RCC 7860 (cell line): ENCODE measurements at regions not wholly inside any gene's neighbourhood (a gene's known extent, or its start where the extent isn't known, plus 50 kb on each side); places are given as distances from the start of the nearest gene placed in this dataset.
"Not testable (repeated sequence)": the region's sequence is repeated elsewhere in the genome, so short reads cannot be mapped to it uniquely, and the experiment has no call there.

ENCODE experiments used
- DNase-seq: peaks from one replicate; pipeline ENCODE4 v3.0.0-alpha.2; 2015; ENCODE audit warnings: low spot score
- FAIRE-seq: peaks from 2 replicates; lab custom pipeline; 2012; peaks lifted over from hg19 to GRCh38; lab: Jason Lieb, UNC

DNA sequence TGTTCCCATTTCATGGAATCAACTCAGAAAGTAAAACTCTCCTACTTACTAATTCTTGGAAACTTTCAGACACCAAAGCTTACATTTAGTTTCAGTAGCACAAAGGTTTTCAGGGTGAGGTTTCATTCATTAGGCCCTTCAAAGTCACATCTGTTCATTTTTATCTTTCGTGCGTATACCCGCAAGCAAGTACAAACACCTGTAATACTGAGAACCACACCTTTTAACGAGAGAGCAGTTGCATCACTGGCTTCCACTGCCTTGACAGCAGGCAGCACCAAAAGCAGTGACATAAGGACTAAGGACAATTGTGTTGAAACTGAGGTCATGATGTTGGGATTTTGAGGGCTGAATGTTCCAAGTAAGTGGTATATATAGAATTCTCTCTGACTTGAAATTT is 60.5 kb downstream of the GOLGA6L22 start:
- not testable (repeated sequence) for DNase-seq, FAIRE-seq

DNA sequence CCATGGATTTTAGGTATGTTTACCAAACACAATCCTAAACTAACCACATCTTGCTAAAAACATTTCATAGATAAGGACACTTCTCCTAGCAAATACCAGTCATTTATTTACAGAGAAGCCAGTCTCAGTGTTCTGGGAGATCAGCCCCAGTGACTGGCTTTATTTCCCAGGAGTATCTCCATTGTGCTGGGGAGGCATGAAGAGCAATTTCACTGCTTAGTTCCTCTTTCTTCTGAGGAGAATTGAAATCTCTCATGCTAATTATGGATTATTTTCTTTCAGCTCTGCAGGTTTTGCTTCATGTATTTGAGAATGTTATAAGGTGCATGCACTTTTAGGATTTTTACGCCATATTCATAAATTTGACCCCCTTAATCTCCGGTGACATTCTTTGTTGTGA is 67.8 kb downstream of the GOLGA6L22 start:
- FAIRE-seq, DNase-seq: not testable (repeated sequence)

DNA sequence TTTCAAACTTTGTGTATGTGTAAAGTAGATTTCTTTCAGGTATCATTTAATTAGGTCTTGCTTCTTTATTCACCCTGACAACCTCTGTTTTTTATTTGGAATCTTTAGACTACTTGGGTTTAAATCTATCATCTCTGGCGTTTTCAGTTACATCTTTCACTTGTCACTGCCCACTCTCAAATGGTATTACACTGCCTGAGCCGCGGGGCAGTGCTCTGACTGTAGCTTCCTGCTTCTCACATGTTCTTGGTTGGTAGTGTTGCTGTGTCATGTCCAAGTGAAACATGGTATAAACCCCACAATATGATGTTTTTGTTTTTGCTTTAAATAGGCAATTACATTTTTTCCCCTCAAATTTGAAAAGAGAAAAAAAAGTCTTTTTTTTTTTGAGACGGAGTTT is 68.3 kb downstream of the GOLGA6L22 start:
- FAIRE-seq, DNase-seq: not testable (repeated sequence)

DNA sequence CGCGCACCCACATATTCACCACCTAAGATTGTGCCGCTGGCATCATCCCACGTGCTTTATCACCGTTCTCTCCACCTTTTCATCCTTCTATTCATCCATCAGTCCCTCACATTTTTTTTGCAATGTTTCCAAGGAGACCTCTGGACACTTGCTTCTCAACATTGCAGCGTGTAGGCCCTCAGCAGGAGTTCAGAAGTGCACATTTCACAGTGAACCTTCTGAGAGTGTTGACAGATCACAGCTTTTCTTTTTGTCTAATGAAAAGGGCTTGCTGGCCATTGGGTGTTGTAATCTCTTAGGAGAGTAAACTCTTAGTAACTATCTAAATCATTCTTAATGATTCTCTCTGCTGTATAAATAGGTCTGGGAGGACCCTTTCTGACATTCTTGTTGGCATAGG is 70.5 kb downstream of the GOLGA6L22 start:
- not testable (repeated sequence) for DNase-seq, FAIRE-seq

DNA sequence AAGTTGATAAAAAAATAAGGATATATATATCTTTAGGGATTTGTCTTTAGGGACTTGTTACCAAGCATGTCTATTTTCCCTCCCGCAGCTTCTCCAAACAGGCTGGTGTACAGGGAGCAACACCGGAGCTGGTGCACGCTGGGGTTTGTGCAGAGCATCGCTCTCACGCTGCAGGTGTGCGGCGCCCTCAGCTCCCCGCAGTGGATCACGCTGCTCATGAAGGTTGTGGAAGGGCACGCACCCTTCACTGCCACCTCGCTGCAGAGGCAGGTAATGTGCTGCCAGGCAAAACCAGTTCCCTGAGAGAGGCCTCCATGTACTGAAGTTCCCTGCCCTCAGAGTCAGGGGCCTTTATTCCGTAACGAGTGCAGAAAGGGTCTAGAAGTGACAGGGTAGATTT is 101.0 kb downstream of the GOLGA6L22 start:
- FAIRE-seq: not testable (repeated sequence)

DNA sequence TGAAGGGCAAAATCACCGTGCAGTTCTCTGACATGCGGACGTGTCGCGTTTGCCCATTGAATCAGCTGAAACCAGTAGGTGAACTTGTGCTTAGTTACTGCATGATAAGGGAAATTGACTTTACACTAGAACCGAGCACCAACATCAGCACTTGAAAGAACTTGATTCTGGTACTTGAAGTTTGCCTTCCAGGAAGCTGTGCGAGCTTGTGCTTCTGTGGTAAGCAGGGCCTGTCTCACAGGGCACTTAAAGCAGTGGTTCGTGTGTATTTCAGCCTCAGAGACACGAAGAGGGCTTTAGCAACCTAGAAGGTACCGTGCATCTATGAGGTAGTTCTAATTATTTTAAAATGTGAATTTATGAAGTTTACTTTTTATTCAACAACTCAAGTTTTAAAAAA is 103.0 kb downstream of the GOLGA6L22 start:
- FAIRE-seq, DNase-seq: not testable (repeated sequence)

More for the DNA sequence above, 101.0 kb downstream of the GOLGA6L22 start:
- not testable (repeated sequence) for DNase-seq

DNA sequence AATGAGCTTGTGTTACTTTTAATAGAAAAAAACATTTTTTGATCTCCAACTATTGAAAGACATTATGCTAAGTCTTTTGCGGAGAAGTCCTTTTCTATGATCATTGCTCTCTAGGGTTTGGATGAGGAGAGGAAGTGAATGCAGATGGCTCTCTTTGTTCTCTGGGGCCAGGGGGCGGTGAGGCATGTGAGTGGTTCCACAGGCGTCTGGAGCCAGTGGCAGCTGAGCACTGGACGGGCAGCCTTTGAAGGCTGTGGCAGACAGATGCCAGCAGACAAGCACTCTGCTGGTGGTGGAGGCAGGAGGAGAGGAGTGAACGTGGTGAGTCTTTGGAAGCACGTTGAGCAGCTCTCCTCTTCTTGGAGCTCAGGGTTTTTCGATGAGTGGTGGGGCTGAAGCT is 107.8 kb downstream of the GOLGA6L22 start:
- not testable (repeated sequence) for DNase-seq, FAIRE-seq

DNA sequence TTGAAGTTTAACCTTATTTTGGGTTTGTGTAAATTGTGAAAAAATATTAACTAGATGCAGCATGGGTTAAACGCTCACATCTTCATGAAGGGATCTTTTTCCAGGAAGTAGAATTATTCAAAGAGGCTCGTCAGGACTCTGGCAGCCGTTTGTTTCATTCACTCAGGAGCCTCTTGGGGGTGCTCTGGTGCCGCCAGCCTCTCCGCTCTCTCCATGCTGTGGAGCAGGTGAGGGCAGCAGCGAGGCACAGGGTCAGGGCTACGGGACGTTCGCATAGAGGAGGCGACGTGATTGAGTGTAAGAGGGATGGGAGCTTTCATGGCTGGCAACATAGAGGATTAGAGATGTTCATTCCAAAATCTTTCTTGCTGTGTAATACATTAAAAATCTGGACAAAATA is 110.8 kb downstream of the GOLGA6L22 start:
- DNase-seq, FAIRE-seq: not testable (repeated sequence)

DNA sequence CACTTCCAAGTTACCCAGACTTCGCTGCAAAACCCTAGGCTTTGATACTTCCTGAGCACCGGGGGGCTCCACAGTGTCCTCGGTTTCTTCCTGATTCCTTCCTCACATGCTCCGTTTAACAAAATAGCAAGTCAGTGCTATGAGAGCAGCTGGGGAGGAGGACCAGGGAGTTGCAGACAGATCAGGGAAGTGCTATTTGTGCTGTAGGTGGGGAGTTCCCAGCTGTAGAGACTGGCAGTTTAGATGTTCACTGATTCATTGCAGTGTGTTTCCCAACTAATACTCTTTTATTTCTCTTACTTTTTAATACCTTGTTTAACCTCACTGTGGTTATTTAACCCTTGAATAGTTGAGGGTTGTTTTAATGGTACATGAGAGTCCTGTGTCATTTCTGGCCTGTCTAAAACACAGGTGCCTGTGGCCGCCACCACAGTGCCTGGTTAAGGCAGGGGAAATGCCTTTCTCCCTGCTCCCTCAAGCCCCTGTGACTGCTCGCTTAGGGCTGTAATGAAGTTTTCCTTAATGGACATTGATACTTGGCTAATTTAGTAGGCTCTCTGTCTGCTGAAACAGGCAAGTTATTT is 113.5 kb downstream of the GOLGA6L22 start:
- not testable (repeated sequence) for FAIRE-seq, DNase-seq

DNA sequence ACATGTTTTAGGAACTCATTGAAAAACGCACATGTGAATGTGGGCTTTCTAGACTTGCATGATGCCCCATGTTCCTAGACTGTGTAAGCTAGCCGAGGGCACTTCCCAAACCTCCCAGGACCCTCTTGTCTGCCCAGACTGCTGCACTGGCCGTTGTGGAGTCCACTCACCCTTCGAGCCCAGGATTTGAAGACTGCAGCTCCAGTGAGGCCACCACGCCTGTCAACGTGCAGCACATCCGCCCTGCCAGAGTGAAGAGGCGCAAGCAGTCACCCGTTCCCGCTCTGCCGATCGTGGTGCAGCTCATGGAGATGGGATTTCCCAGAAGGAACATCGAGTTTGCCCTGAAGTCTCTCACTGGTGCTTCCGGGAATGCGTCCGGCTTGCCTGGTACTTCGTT is 114.1 kb downstream of the GOLGA6L22 start:
- FAIRE-seq, DNase-seq: not testable (repeated sequence)

DNA sequence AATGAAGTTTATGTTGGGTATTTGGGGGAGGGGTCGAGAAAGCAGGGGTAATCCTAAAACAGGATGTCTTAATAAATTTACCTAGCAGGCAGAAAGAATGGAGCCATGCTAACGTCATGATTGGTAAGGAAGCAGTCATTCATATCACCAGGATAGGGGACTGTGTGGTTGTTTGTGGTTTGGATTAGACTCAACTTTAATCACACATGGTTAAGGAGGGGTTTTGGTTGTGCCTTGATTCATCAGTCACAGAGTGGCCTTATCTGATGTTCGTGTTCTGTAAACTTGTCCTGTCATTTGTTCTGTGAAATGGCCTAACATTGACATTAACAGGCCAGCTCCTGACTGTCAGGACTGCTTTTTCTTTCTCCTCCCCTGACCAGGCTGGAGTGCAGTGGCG is 119.1 kb downstream of the GOLGA6L22 start:
- DNase-seq, FAIRE-seq: not testable (repeated sequence)

DNA sequence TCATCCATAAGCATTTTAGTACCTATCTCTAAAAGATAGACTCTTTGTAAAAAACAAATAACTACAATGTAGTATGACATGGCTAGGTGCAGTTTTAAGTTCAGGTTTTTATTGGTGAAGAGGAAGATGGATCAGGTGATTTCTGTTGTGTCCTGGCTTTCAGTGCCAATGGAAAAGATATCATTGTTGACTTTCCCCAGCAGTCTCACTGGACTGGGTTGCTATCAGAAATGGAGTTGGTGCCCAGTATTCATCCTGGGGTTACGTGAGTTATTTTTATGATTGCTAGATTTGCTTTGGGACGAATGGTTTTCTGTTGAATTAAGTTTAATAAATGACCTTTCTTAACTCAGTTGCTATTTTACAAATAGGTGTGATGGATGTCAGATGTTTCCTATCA is 120.5 kb downstream of the GOLGA6L22 start:
- DNase-seq, FAIRE-seq: not testable (repeated sequence)

DNA sequence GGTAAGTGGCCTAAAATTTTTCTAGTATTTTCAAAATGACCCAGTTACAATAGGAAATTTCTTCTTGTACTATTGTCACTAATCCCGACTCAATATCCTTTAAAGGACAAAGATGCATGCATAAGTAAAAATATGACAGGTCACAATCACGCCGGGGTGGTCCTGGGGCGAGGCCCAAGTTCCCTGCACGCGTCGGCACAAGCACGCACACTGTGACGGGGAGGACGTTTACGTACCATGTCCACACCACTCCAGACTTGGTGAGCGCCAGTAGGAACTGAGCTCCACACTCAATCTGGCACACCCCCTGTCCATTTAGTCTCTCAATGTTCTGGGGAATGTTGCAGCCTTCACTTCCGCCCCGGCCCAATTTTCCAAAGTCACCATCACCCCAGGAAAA is 128.7 kb downstream of the GOLGA6L22 start:
- not testable (repeated sequence) for FAIRE-seq

DNA sequence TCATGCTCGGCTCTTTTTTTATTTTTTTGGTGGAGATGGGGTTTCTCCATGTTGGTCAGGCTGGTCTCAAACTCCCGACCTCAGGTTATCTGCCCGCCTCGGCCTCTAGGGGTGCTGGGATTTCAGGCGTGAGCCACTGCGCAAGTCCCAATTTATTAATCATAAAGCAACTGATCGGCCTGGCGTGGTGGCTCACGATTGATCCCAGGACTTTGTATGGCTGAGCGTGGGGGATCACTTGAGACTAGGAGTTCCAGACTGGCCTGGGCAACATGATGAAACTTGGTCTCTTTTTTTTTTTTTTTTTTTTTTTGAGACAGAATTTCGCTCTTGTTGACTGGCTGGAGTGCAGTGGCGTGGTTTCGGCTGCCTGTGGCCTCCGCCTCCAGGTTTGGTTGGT is 139.8 kb downstream of the GOLGA6L22 start:
- FAIRE-seq, DNase-seq: not testable (repeated sequence)

More for the DNA sequence above, 128.7 kb downstream of the GOLGA6L22 start:
- DNase-seq: not testable (repeated sequence)

DNA sequence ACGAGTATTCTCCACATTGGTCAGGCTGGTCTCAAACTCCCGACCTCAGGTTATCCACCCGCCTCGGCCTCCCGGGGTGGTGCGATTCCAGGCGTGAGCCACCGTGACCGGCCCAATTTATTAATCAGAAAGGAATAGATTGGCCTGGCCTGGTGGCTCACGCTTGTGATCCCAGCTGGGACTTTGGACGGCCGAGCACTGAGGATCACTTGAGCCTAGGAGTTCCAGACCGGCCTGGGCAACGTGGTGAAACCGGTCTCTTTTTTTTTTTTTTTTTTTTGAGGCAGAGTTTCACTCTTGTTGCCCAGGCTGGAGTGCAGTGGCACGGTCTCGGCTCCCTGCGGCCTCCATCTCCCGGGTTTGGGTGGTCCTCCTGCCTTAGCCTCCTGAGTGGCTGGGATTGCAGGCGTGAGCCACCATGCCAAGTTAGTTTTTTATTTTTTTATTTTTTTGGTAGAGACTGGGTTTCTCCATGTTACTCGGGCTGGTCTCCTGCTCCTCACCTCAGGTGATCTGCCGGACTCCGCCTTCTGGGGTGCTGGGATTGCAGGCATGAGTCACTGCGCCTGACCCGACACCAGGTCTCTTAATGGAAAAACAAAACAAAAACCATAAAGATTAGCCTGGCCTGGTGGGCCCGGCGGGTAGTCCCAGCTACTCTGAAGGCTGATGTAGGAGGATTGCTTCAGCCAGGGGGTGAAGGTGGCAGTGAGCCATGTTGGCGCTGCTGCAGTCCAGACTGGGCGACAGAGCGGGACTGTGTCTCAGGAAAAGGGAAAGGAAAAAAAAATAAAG is 141.0 kb downstream of the GOLGA6L22 start:
- not testable (repeated sequence) for DNase-seq, FAIRE-seq

DNA sequence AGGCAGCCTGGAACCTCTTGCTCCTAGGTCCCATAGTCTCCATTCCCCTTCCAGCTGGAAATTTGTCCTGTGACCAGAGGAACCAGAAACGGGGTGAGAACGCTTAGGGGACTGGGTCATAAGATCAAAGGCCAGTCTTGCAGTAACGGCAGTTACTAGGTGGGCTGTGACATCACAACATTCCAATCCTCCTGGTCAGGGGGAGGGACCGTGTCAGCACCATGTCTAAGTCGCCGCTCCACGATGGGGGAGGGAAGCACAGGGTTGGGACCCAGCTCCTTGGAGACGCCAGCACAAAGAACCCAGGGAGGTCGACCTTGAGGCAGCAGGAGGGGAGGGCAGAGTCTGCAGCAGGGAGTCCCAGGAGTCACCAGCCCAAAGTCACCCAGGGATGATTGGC is 158.3 kb downstream of the GOLGA6L22 start:
- not testable (repeated sequence) for FAIRE-seq
- peak; percentile 45 for DNase-seq

DNA sequence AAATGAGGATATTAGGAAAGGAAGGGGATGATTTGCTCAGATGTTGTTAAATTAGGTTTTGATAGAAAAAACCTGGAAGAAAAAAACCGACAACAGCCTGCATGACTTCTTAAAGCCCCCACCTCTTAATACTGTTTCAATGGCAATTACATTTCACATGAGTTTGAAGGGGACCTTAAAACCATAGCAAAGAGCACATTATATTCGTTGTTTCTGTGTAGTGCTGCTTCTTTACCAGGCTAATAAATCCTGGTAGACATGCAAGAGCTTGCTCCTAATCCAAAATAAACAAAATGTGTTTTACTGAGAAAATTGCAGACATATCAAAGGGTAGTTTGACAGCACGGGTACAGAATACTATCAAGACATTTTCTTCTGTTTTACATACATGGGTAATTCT is 154.7 kb upstream of the NIPA1 start:
- DNase-seq, FAIRE-seq: not testable (repeated sequence)

DNA sequence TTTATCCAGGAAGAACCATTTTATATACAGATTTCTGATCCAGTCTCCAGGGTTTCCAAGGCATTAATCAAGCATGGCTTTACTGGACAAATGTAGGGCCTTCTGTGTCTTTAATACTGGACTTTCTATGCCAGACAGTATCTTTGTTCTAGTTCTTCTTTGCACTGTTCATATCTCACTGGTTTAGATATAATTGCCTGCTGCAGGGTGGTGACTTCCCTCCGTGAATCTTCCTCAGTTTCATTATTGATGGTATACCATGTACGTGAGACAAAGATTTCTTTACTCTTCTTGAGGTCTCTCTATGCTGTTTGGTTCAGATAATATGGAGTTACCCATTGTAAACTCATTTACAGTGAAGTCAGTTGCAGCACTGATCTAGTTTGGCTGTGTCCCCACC is 146.5 kb upstream of the NIPA1 start:
- DNase-seq, FAIRE-seq: not testable (repeated sequence)

DNA sequence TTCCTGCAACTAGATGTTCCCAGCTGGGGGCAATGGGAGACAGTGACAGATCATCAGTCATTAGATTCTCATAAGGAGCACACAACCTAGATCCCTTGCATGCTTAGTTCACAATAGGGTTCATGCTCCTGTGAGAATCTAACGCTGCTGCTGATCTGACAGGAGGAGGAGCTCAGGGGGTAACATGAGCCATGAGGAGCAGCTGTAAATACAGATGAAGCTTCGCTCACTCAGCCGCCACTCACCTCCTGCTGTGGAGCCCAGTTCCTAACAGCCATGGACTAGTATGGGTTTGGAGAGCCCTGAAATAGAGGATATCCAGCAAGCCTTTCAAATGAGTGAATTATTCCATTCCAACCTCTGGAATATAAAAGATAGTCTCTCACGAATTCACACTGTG is 137.0 kb upstream of the NIPA1 start:
- not testable (repeated sequence) for DNase-seq, FAIRE-seq

DNA sequence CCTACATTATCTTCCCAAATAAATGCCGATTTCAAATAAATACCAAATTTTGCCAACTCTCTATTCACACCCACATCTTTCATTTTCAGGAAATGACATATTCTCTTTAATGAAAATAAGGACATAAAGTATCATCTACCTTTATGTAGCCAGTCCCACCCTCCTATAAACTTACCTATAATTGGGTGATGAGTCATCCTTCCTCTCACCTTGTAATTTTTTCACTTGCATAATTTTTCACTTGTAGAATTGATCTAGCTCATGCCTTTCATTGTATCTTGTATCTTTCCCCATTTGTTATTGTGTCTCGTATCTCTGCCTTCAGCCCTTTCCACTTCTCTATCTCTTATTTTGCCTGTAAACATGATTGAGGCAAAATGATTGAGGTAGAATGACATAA is 135.3 kb upstream of the NIPA1 start:
- not testable (repeated sequence) for FAIRE-seq, DNase-seq

DNA sequence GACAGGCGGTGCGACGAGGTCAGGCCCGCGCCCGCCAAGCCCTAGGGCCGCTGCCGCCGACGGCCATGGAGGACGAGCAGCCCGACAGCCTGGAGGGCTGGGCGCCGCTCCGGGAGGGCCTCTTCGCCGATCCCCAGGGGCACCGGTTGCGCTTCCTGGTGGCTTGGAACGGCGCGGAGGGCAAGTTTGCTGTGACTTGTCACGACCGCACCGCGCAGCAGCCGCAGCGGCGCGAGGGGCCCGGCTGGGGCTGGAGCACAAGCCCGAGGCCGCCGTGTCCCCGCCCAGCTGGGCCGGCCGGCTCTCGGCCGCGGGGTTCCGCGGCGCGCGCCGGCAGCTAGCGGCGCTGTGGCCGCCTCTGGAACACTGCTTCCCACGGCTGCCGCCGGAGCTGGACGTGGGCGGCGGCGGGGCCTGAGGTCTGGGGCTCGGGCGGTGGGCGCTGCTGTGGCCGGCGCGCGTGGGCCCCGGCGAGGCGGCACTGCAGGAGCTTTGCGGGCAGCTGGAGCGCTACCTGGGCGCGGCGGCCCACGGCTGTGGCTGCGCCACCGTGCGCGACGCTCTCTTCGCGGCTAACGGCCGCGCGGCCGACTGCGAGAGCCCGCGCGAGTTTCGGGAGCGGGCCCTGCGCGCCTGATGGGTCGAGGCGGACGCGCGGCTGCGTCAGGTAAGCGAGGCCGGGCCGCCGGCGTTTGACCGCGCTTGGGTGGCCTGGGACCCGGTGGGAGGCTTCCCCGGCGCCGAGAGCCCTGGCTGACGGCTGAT is 122.0 kb upstream of the NIPA1 start:
- DNase-seq, FAIRE-seq: not testable (repeated sequence)
